ENCODE measurements at regions not wholly inside any gene's neighbourhood (a gene's known extent, or its start where the extent isn't known, plus 50 kb on each side); places are given as distances from the start of the nearest gene placed in this dataset.

DNA sequence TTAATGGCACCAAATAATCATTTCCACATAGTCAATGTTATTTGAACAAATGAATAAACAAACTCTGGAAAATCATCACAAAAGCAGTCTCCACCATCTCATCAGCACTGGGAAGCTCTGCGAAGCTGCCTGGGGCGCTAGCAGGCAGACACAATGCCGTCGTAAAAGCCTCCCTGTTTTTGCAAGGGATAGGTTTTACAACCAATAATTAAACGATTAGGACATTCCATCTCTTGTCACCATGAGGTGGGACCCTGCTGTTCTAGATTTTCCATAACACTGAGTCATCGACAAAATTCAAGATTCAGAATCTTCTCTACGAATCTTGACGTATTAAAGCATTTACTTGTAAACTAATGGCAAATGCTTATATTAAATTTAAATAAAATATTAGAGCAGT lies 172.8 kb upstream of the AKR1E2 start:
- no peak for DNase-seq (ENCODE audit: extremely low read depth, low read depth)
- no peak overlapping the region for H3K4me3 ChIP-seq (replicated peaks; ENCODE audit: low read depth, low read length)
- no peak for TF ChIP-seq CTCF (IDR thresholded peaks at IDR 0.05; ENCODE audit: low read depth, low read length, missing control alignments)

DNA sequence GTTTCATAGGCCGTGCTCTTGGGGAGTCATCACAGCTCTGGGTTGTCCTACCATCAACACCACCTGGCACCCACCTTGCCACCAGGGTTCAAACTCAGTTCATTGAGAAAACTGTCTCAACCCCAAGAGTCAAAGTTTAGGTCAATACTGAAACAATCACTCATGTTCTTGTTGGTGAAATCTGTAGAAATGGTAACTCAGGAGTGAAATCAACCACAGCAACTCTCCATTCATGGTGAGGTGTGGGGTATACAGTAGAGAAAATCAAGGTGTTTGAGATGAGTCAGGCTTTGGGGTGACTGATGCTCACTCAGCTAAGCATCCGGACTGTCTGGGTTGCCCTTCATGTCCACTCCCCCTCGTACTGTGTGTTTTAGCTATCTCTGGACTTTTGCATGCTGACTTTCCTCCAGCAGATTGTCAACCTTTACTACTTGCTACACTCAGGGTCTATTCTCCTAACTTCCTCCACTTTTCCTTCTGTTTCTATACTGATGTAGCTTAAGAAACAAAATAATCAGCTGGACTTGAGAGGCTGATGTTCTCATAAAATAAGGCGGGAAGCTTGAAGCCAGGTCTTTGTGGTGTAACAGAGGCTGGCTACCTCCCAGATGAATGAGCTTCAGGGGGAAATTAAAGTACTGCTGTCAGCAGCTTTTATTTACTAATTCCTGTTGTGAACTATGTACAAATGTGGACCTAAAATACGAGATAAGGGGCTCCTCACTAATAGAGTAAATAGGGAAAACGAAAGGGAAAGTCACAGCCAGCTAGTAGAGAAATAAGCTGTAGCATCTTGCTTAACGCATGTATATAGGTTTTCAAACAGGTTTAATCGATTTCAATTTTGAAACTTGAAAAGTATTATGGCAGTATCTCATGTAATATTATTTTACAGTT lies 173.6 kb upstream of the AKR1E2 start:
- no peak overlapping the region for H3K4me3 ChIP-seq (replicated peaks; ENCODE audit: low read depth, low read length)
- no peak for TF ChIP-seq CTCF (IDR thresholded peaks at IDR 0.05; ENCODE audit: low read depth, low read length, missing control alignments)
- DNase-seq (ENCODE audit: extremely low read depth, low read depth): no peak

DNA sequence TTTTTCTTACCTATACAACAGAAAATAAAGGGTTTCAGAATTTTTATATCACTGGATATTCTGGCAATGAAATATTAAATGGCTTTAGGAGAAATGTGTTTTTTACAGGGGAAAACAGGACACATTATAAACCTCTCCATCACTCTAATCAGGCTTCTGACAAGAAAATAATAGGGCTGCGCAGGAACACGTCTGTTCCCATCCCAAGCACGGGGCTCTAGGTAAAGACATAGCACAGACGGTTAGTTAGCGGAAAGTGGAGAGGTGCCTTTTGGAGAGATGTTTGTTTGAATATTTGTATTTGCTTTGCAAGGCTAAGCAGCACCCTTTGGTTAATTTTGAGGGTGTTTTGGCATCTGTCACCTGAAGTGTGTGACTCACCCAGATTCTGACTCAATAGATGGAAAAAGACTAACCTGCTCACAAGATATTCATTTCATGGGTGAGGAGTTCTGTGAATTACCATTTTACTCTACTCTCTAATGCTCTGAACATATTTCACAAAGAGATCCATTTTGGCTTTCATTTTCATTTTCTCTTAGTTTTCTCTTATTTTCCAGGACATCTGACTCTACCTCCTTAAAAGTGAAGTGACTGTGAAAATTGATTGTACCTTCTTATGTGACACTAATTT lies 174.5 kb upstream of the AKR1E2 start:
- no peak for TF ChIP-seq CTCF (IDR thresholded peaks at IDR 0.05; ENCODE audit: low read depth, low read length, missing control alignments)
- no peak for DNase-seq (ENCODE audit: extremely low read depth, low read depth)
- H3K4me3 ChIP-seq (replicated peaks; ENCODE audit: low read depth, low read length): no peak overlapping the region

- H3K4me3 ChIP-seq (replicated peaks; ENCODE audit: low read depth, low read length): no peak overlapping the region
- DNase-seq (ENCODE audit: extremely low read depth, low read depth): peak; percentile 44
- no peak for TF ChIP-seq CTCF (IDR thresholded peaks at IDR 0.05; ENCODE audit: low read depth, low read length, missing control alignments)
These were observed 175.4 kb upstream of the AKR1E2 start for GRCh38 chr10:4650582-4650981.

DNA sequence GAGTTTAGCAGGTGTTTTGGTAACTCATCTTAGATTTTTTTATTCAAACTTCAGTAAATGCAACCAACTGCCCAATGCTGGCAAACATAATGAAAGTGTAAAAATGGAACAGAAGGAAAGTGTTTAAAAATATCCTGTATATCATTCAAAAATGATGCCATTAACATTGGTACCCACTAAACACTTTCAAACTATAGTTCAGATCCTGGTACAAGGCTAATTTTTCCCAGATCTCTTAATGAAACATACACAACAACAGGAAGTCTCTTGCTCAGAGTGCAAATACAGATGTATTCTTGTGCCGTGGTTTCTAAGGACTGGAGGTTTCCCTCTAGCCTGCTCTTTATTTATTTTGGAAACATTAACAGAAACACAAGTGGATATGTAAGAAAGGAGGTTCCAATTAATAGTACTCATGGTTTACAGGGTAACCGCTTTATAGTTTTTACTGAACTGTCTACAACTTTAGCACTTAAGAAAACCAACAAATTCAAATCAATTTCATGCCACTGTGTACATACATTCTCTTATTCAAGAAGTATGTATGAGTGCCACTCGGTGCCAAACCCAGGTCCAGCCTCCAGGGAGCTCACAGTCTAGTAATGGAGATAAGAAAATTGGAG lies 176.0 kb upstream of the AKR1E2 start:
- DNase-seq (ENCODE audit: extremely low read depth, low read depth): peak; percentile 61
- no peak for TF ChIP-seq CTCF (IDR thresholded peaks at IDR 0.05; ENCODE audit: low read depth, low read length, missing control alignments)
- H3K4me3 ChIP-seq (replicated peaks; ENCODE audit: low read depth, low read length): no peak overlapping the region

DNA sequence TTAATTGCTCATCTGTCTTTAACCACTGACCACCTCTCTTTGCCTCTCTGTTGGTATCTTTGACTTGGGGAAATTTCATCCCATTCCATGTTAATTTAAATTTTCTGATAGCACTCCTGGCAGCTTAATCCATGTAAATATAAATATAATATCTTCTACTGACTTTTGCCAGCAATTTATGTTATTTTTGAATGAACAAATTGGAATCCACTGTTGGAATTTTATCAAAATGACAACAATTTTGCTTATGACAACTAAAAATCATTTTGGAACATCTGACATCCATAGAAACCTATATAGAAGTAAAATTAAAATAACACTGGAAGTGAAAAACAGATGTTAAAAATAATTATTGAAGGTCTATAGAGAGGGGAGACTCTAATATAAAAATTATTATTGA lies 176.5 kb upstream of the AKR1E2 start:
- no peak overlapping the region for H3K4me3 ChIP-seq (replicated peaks; ENCODE audit: low read depth, low read length)

More for the DNA sequence above, 176.5 kb upstream of the AKR1E2 start:
- no peak for DNase-seq (ENCODE audit: extremely low read depth, low read depth)
- no peak for TF ChIP-seq CTCF (IDR thresholded peaks at IDR 0.05; ENCODE audit: low read depth, low read length, missing control alignments)
